ENCODE measurements at regions not wholly inside any gene's neighbourhood (a gene's known extent, or its start where the extent isn't known, plus 50 kb on each side); places are given as distances from the start of the nearest gene placed in this dataset.

DNA sequence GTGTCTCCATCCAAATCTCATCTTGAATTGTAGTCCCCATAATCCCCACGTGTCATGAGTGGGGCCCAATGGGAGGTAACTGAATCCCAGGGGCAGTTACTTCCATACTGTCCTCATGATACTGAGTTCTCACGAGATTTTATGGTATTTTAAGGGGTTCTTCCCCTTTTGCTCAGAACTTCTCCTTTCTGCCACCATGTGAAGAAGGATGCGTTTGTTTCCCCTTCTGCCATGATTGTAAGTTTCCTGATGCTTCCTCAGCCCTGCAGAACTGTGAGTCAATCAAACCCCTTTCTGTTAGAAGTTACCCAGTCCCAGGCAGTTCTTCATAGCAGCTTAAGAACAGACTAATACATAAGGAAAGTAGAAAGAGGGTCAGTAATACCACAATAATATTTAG is 480.4 kb downstream of the KCNJ3 start:
- DNase-seq (no peak), ATAC-seq (replicated peaks) (no peak)
- no peak overlapping the region for H3K4me3 Mint-ChIP-seq
- no peak overlapping the region for H3K27ac Mint-ChIP-seq
- H3K9me3 Mint-ChIP-seq, result peaks cover 0 to 4% of the 10 kb centered on the region in 2 donors
- no peaks in the 10 kb centered on the region for H3K27me3 Mint-ChIP-seq
- H3K36me3 Mint-ChIP-seq, result no peaks in the 10 kb centered on the region
- no peaks in the 10 kb centered on the region for H3K4me1 Mint-ChIP-seq

DNA sequence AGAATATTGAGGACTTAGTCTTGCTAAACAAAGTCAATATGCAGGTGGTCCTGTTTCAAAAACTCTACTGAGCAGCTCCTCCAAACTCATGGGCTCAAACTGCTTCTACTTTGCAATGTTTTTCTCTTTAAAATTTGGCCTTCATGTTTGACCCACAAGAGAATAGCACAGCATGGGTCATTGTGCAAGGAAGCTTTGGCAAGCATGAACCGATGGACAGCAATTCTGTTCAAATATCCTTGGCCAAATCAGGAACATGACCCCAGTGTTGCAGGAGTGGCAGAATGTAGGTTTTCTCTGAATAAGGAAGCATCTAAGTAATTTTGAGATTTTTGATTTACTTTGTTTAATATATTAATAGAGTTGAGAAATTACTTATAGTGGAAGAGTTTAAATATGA is 477.9 kb downstream of the KCNJ3 start:
- peaks cover 0 to 2% of the 10 kb centered on the region in 2 donors for H3K9me3 Mint-ChIP-seq
- no peak for ATAC-seq (replicated peaks)
- no peaks in the 10 kb centered on the region for H3K36me3 Mint-ChIP-seq
- H3K27ac Mint-ChIP-seq, result no peak overlapping the region
- DNase-seq, result no peak
- no peaks in the 10 kb centered on the region for H3K4me1 Mint-ChIP-seq
- no peaks in the 10 kb centered on the region for H3K27me3 Mint-ChIP-seq
- no peak overlapping the region for H3K4me3 Mint-ChIP-seq

DNA sequence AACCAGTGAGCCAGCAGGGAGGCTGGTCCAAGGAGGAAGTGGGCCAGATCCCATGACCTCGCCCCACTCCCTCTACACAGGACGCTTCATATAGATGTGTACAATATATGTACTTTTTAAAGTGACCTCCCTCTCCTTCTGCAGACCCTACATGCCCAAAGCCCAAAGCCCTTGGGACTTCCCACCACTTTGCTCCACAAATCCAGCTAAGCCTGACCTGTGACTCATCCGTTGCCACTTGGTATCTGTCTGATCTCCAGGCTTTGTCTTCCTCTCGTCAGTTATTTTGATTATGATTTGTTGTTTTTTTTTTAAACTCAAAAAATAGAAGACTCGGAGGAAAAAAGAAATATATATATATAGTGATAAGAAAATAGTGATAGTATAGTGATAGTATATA is 470.8 kb downstream of the KCNJ3 start:
- H3K27me3 Mint-ChIP-seq, result no peaks in the 10 kb centered on the region
- H3K9me3 Mint-ChIP-seq, result peaks cover 0 to 3% of the 10 kb centered on the region in 2 donors
- no peaks in the 10 kb centered on the region for H3K4me1 Mint-ChIP-seq
- ATAC-seq (replicated peaks) (no peak), DNase-seq (no peak)
- H3K36me3 Mint-ChIP-seq, result no peaks in the 10 kb centered on the region
- no peak overlapping the region for H3K27ac Mint-ChIP-seq
- no peak overlapping the region for H3K4me3 Mint-ChIP-seq

DNA sequence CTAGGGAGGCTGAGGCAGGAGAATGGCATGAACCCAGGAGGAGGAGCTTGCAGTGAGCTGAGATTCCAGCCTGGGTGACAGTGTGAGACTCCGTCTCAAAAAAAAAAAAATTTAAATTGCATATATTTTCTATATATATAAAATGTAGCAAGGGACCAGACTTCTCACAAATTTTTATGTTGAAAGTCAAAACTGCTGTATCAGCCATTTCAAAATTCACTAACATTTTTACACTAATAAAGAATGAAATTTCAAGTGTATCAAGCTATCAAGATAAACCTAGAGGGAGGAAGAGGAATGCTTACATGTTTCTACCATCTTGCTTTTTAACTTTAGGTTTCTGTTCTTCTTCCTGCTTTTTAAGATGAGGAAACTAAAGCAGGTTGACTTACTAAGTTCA is 464.0 kb downstream of the KCNJ3 start:
- H3K9me3 Mint-ChIP-seq, result peaks cover 0 to 2% of the 10 kb centered on the region in 2 donors
- H3K4me1 Mint-ChIP-seq, result no peaks in the 10 kb centered on the region
- H3K27ac Mint-ChIP-seq, result no peak overlapping the region
- ATAC-seq (replicated peaks) (no peak), DNase-seq (no peak)
- H3K4me3 Mint-ChIP-seq, result no peak overlapping the region
- H3K27me3 Mint-ChIP-seq, result no peaks in the 10 kb centered on the region
- H3K36me3 Mint-ChIP-seq, result no peaks in the 10 kb centered on the region

DNA sequence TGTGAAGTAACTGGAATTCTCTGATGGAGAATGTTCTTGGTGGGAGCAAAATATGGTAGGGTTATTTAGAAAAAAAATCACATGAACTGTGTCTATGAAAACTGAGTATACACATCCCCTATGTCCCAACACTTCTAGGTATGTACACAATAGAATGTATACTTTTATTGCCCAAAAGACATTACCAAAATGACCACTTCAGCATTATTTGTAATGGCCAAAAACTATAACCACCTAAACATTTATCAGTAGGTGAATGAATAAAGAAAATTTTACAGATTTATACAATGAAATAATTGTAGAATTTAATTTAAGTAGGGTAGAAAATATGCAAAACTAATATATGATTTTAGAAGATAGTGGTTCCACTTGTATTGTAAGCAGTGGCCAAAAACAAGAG is 462.8 kb downstream of the KCNJ3 start:
- DNase-seq (no peak), ATAC-seq (replicated peaks) (no peak)
- H3K4me3 Mint-ChIP-seq, result no peak overlapping the region
- H3K36me3 Mint-ChIP-seq, result no peaks in the 10 kb centered on the region
- H3K9me3 Mint-ChIP-seq, result peaks cover 0 to 2% of the 10 kb centered on the region in 2 donors
- no peak overlapping the region for H3K27ac Mint-ChIP-seq
- no peaks in the 10 kb centered on the region for H3K4me1 Mint-ChIP-seq
- no peaks in the 10 kb centered on the region for H3K27me3 Mint-ChIP-seq

DNA sequence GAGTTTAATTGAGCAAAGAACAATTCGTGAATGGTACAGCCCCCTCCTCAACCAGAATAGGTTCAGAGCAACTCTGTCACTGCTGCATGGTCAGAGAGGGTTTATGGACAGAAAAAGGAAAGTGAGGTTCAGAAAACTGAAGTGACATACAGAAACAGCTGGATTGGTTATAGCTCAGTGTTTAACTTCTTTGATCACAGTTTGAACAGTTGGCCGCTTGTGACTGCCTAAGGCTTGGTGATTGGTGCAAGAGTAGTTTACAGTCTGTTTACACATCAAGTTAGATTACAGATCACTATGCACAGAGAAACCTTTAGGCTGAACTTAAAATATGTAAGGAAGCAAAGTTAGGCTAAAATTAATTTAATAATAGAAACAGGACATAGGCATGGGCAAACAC is 459.2 kb downstream of the KCNJ3 start:
- DNase-seq, result no peak
- H3K4me1 Mint-ChIP-seq, result no peaks in the 10 kb centered on the region

DNA sequence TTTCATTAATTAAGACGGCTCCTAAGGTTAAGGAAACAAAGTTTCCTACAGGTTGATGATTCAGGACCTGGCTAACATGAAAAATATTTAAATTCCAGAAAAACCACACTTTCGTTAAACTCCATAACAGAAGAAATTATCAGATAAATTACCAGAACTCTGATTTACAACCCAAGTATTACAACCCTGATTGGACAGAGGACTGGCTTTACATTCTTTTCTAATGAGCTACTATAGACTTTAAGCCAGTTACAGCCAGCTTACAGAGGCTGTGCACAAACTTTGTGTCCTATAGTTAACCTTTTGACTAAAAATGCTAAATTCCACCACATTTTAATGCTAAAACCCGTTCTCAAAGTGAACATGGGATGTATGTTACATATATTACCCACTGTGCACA is 458.6 kb downstream of the KCNJ3 start:
- no peak overlapping the region for H3K4me3 Mint-ChIP-seq
- H3K36me3 Mint-ChIP-seq, result no peaks in the 10 kb centered on the region
- peaks cover 0 to 2% of the 10 kb centered on the region in 2 donors for H3K9me3 Mint-ChIP-seq
- H3K4me1 Mint-ChIP-seq, result no peaks in the 10 kb centered on the region
- no peaks in the 10 kb centered on the region for H3K27me3 Mint-ChIP-seq
- ATAC-seq (replicated peaks), result no peak
- DNase-seq, result no peak
- H3K27ac Mint-ChIP-seq, result no peak overlapping the region

More for the DNA sequence above, 459.2 kb downstream of the KCNJ3 start:
- Mint-ChIP-seq H3K36me3 (no peaks in the 10 kb centered on the region), H3K4me3 (no peak overlapping the region), H3K27ac (no peak overlapping the region), H3K9me3 (peaks cover 0 to 2% of the 10 kb centered on the region in 2 donors), H3K27me3 (no peaks in the 10 kb centered on the region)
- ATAC-seq (replicated peaks), result no peak

DNA sequence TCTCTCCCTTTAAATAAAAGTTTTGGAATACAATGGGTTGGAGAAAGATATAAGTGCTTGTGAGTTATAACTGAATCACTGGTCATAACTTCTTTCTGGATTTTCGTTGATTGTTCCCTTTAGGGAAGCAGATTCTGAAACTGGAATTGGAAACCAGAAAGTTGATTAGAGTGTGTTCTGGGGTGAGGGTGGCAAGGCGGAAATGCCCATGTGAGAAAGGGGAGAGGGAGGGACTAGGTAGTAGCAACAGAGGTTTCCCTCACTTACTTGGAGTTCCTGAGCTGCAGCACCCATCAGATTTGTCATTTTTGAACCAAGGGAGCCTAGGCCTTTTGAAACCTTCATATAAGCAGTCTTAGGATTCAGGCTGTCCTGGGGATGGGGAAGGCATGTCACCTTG is 453.4 kb downstream of the KCNJ3 start:
- no peak overlapping the region for H3K4me3 Mint-ChIP-seq
- ATAC-seq (replicated peaks), result no peak
- DNase-seq, result no peak
- peaks cover 0 to 1% of the 10 kb centered on the region in 2 donors for H3K9me3 Mint-ChIP-seq
- H3K27me3 Mint-ChIP-seq, result no peaks in the 10 kb centered on the region
- H3K27ac Mint-ChIP-seq, result no peak overlapping the region
- H3K36me3 Mint-ChIP-seq, result no peaks in the 10 kb centered on the region
- H3K4me1 Mint-ChIP-seq, result no peaks in the 10 kb centered on the region

DNA sequence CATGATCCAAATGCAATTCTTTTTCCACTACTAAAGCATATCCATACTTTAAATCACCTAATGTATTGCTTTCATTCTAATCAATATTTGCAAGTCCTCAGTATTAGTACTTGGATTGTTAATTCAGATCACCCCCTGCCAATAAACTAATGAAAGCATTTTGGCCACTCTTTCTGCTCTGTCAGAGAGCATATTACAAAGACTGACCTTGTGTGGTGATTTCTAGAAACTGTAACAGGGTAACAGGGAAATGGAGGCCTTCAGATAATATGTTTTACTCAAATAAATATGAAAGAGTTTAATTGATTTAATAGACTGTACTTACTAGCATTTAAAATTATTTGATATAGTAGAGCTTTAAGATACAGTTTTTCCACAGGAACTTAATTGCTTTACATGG is 453.0 kb downstream of the KCNJ3 start:
- Mint-ChIP-seq H3K4me3 (no peak overlapping the region), H3K27ac (no peak overlapping the region), H3K27me3 (no peaks in the 10 kb centered on the region), H3K9me3 (peaks cover 0 to 1% of the 10 kb centered on the region in 2 donors), H3K36me3 (no peaks in the 10 kb centered on the region), H3K4me1 (no peaks in the 10 kb centered on the region)
- no peak for ATAC-seq (replicated peaks)
- DNase-seq, result no peak

DNA sequence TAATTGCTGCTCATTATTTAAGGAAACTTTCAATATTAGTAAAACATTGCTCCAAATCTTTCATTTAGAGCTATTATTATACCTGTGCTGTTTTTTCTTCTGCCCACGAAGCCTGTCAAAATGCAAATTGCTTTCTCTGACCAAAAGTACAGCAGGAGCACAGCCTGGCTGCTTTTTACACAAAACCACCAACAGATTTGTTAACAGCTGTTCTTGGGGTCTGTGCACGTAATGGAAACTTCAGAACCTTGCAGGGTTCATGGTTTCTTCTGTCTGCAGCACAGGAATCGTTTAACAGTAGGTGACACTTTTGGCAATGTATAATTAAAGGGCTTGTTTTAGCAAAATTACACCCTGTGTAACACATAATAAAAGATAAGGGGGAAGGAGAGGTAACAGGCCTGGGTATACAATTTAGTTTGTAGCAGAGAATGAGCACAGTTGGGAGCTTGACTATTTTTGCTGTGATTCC is 447.3 kb downstream of the KCNJ3 start:
- H3K9me3 Mint-ChIP-seq, result no peaks in the 10 kb centered on the region
- ATAC-seq (replicated peaks) (peak in 1 of 2 donors; percentile 8), DNase-seq (no peak)
- no peaks in the 10 kb centered on the region for H3K36me3 Mint-ChIP-seq
- H3K4me3 Mint-ChIP-seq, result no peak overlapping the region
- H3K27ac Mint-ChIP-seq, result no peak overlapping the region
- H3K4me1 Mint-ChIP-seq, result no peaks in the 10 kb centered on the region
- no peaks in the 10 kb centered on the region for H3K27me3 Mint-ChIP-seq

DNA sequence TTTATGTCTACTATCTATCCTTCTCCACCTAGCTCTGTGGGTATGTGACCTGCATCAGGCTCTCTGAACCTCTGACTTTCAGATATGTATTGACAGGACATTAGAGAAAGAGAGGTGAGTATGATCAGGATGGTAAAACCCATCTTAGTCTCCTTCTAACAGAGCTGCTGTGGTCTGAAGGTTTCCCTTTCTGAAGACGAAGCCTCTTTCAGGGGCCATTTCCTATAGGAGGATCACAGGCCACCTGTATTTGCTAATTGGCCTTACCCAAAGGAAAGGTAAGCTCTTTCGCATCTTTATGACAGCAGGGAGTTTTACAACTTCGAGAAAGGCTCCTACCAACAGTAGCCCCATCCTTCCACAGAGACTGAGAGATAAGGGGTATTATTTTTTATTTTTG is 442.9 kb downstream of the KCNJ3 start:
- Mint-ChIP-seq H3K9me3 (no peaks in the 10 kb centered on the region), H3K4me3 (no peak overlapping the region), H3K27ac (no peak overlapping the region), H3K4me1 (no peaks in the 10 kb centered on the region), H3K36me3 (no peaks in the 10 kb centered on the region), H3K27me3 (no peaks in the 10 kb centered on the region)
- ATAC-seq (replicated peaks) (no peak), DNase-seq (no peak)

DNA sequence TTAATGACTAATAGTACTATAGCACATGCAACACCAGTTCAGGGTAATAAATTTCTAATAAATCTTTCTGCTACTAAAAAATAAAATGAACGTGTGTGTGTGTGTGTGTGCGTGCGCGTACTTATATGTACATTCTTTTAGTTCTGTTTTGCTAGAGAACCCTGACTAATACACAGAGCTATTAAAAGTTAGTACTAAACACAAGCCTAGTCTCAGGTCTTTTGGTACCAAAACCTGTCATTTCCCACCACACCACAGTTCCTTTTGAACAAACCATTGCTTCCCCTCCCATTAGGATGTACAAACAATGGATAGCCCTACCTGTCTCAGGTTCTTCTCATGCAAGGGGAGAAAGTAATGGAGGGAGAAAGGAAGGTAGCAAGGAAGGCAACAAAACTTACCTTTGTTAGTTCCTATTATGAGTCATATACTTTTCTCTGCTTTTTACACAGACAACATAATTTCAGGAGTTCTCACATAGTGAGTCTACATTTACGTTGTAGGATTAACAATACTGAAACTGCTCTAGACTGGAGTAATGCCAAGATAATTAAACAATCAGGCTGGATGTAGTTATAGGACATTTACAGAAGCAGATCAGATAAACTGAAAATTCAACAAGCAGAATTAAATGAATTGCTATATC is 427.2 kb downstream of the KCNJ3 start:
- Mint-ChIP-seq H3K27me3 (no peaks in the 10 kb centered on the region), H3K36me3 (no peaks in the 10 kb centered on the region), H3K9me3 (no peaks in the 10 kb centered on the region), H3K4me1 (no peaks in the 10 kb centered on the region), H3K4me3 (no peak overlapping the region), H3K27ac (no peak overlapping the region)
- ATAC-seq (replicated peaks), result no peak
- no peak for DNase-seq

DNA sequence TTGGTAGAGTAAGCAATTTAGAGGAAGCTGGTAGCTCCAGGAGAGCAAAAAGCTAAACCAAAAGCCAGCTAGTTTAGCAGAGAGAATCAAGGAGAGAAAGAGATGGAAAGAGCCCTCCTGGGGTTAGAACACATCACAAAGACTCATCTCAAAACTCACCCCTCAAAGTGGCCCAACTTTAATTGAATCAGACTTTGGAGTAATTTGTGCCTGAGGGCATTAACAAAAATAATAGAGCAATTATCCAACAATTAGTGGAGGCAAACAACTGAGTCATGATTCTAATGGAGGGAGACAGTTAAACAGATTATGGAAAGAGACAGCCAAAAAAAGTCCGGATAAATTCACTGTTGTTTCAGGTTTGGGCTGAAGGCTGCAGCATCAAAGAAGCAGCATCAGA is 417.4 kb downstream of the KCNJ3 start:
- Mint-ChIP-seq H3K27me3 (no peaks in the 10 kb centered on the region), H3K36me3 (no peaks in the 10 kb centered on the region), H3K9me3 (peaks cover 2 to 4% of the 10 kb centered on the region in 2 donors), H3K27ac (no peak overlapping the region), H3K4me3 (no peak overlapping the region), H3K4me1 (no peaks in the 10 kb centered on the region)
- ATAC-seq (replicated peaks), result no peak
- DNase-seq, result no peak

DNA sequence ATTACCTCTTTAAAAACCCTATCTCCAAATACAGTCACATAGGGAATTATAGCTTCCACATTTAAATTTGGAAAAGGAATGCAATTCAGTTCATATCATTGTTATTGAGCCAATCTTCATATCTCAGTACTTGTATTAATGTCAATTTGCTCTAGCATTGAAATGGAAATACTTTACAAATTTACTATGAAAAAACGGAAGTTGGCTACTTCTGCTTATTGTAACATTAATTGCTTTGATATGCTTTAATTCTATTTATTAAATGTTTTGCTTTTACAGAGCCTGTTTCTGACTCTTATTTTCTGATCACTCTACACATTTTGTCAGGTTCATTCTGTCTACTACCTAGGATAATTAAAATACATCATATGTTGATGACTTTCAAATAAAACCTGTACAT is 412.6 kb downstream of the KCNJ3 start:
- H3K27ac Mint-ChIP-seq, result no peak overlapping the region
- H3K4me1 Mint-ChIP-seq, result no peaks in the 10 kb centered on the region
- H3K27me3 Mint-ChIP-seq, result no peaks in the 10 kb centered on the region
- H3K4me3 Mint-ChIP-seq, result no peak overlapping the region
- peaks cover 0 to 4% of the 10 kb centered on the region in 2 donors for H3K9me3 Mint-ChIP-seq
- no peaks in the 10 kb centered on the region for H3K36me3 Mint-ChIP-seq
- DNase-seq (no peak), ATAC-seq (replicated peaks) (no peak)

DNA sequence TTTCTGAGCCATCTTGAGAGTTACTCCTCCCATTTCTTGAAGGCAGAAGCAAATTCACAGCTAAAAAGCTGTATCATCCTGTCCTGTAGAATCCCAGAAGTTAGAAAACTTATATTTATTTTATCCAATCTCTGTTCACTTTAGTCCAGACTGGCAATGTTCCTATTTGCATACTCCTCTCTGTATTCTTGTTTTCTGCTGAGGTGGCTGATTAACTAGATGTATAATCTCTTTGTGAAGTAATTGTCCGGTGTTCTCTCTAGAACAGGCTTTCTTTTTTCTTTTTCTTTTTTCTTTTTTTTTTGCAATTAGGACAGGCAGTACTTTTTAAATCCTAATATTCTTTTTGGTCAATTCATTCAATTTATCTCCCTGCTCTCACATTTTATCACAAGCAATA is 411.0 kb downstream of the KCNJ3 start:
- H3K27me3 Mint-ChIP-seq, result no peaks in the 10 kb centered on the region

DNA sequence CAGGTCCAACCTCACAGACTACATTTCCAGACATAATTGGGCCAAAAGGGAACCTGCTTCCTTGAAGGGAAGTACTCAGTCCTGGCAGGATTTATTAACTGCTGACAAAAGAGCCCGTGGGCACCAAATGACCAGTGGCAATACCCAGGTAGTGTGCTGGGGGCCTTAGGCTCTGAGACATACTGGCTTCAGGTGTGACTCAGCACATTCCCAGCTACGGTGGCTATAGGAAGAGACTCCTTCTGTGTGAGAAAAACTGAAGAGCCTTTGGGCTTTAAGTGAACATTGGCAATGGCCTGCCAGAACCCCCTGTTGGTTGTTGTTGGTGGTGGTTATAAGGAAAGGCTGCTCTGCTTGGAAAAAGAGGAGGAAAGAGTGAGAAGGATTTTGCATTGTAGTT is 401.8 kb downstream of the KCNJ3 start:
- H3K4me3 Mint-ChIP-seq, result no peak overlapping the region

More for the DNA sequence above, 411.0 kb downstream of the KCNJ3 start:
- Mint-ChIP-seq H3K4me1 (no peaks in the 10 kb centered on the region), H3K4me3 (no peak overlapping the region), H3K9me3 (peaks cover 0 to 4% of the 10 kb centered on the region in 2 donors), H3K36me3 (no peaks in the 10 kb centered on the region), H3K27ac (no peak overlapping the region)
- no peak for ATAC-seq (replicated peaks)
- no peak for DNase-seq

More for the DNA sequence above, 401.8 kb downstream of the KCNJ3 start:
- no peaks in the 10 kb centered on the region for H3K27me3 Mint-ChIP-seq
- no peak for ATAC-seq (replicated peaks)
- DNase-seq, result no peak
- H3K4me1 Mint-ChIP-seq, result no peaks in the 10 kb centered on the region
- H3K9me3 Mint-ChIP-seq, result peaks cover 9 to 10% of the 10 kb centered on the region in 2 donors
- H3K27ac Mint-ChIP-seq, result no peak overlapping the region
- no peaks in the 10 kb centered on the region for H3K36me3 Mint-ChIP-seq

All from stimulated activated naive B cell treated with anti-CD40 and anti-IgM and Interleukin-4, amounts not matched to agents 10 μg/mL and 1 μg/mL and 100 μg/mL, for 72 hours (primary cell).